Fibroblast of skin of right biceps (primary cell): ENCODE measurements at regions not wholly inside any gene's neighbourhood (a gene's known extent, or its start where the extent isn't known, plus 50 kb on each side); places are given as distances from the start of the nearest gene placed in this dataset.
A peak's percentile ranks its signal among the peaks of the same experiment; 100 is the strongest.
"Not testable (repeated sequence)": the region's sequence is repeated elsewhere in the genome, so short reads cannot be mapped to it uniquely, and the experiment has no call there.

Source experiments
- DNase-seq: peaks from one replicate; pipeline ENCODE4 v3.0.0-alpha.2; 2013

DNA sequence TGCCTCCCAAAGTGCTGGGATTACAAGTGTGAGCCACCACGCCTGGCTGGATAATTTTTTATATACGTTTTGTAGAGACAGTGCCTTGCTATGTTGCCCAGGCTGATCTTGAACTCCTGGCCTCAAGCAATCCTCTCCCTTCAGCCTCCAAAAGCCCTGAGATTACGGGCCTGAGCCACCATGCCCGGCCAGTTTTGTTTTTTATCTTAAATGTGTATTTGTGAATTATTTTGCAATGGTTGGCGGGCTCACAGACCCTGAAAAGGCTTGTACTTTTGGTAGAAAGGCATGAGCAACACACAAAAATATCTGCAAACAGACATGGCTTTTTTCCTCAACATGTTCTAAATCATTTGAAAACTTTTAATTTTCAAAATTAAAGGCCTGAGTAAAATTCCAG, 73.4 kb upstream of the TMEM18 start:
- DNase-seq = no peak

DNA sequence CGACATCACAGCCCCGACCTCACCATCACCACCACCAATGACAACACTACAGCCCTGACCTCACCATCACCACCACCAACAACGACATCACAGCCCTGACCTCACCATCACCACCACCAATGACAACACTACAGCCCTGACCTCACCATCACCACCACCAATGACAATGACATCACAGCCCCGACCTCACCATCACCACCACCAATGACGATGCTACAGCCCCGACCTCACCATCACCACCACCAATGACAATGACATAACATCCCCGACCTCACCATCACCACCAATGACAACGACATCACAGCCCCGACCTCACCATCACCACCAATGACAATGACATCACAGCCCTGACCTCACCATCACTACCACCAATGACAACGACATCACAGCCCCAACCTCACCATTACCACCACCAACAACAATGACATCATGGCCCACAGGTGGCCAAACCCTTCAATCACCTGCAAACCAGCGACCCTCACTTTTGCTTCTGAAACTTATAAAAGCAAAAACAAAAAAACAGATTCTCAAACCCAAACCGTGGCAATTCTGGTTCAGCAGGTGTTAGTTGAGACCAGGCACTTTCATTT, 70.7 kb upstream of the TMEM18 start:
- DNase-seq = no peak

- no peak for DNase-seq
These were observed 69.5 kb upstream of the TMEM18 start for GRCh38 chr2:746697-747096.

- DNase-seq = no peak
These were observed 66.9 kb upstream of the TMEM18 start for GRCh38 chr2:744088-744487.

- no peak for DNase-seq
These were observed 65.0 kb upstream of the TMEM18 start for GRCh38 chr2:742221-742620.

DNA sequence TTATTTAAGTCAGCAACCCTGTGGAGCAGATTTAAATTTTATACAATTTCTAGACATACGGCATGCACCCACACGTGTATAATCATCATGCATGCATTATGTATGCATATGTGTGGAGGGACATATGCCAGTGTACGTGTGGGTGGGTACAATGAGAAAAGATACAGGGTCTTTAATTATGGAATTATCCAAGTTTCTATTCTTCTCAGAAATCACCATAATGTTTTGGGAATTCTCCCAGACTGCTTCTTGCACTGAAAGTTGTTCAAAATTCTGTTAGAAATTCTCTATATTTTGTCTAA, 63.9 kb upstream of the TMEM18 start:
- no peak for DNase-seq

GRCh38 chr2:740322-741194, 63.4 kb upstream of the TMEM18 start:
- DNase-seq = peak; percentile 96

DNA sequence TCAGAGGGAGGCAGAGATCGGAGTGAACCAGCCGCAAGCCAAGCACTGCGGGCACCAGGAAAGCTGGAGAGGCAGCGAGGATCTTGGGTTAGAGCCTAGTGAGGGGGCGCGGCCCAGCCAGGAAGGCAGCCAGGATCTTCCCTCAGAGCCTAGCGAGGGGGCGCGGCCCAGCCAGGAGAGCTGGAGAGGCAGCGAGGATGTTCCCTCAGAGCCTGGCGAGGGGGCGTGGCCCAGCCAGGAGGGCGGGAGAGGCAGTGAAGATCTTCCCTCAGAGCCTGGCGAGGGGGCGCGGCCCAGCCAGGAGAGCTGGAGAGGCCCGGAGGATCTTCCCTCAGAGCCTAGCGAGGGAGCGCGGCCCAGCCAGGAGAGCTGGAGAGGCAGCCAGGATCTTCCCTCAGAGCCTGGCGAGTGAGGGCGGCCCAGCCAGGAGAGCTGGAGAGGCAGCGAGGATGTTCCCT, 62.7 kb upstream of the TMEM18 start:
- not testable (repeated sequence) for DNase-seq

DNA sequence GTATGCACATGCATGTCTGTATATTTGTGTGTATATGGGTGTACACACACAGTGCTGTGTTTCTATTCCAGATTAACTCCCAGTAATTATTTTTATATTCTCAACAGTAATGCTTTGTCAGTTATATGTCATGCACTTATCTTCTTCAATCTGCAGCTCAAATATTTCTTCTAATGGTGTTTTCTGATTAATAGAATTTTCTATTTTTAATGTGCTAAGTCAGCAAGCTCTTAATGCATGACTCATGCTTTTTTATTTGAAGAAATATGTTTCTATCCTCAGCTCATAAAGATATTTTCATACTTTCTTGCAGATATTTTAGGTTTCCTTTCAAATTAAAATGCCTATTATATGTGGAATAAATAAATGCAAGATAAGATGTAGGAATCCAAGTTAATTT, 59.7 kb upstream of the TMEM18 start:
- DNase-seq = no peak

DNA sequence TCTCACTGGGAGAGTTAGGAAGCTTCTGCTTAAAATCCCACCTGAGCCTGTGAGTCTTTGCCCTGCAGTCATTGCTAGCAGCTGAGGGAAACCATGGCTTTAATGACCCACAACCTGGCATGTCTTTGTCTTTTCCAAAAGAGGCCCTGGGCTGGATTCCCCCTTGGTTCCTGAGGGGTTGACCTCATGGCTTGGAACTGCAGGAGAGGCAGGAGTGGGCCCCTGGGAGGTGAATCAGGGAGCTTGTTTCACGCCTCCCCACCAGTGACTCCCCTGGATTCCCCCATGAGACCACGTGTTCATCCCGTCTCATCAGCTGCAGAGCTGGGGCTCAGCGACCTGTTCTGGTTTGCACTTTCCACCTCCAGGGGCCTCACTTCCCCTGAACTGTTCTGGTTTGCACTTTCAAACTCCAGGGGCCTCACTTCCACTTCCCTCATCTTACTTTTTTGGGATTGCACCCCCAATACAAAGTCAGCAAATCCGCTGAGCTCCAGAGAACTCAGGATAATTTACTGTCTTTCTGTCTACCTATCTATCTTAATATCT, 58.5 kb upstream of the TMEM18 start:
- no peak for DNase-seq

DNA sequence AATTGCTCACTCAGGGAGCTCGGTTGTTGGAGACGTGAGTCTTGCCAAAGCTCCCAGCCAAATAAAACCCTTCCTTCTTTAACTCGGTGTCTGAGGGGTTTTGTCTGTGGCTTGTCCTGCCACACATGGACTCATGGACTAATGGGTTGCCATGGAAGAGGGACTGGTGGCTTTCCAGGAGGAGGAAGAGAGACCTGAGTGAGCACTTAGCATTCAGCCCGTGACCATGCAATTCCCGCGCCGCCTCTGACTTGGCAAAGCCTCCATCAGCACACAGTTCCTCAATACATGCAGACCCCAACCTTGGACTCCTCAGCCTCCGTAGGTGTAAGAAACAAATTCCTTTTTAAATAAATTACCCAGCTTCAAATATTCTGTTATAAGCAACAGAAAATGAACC, 57.3 kb upstream of the TMEM18 start:
- DNase-seq = no peak

- DNase-seq = no peak
These were observed 56.3 kb upstream of the TMEM18 start for GRCh38 chr2:733495-733894.

DNA sequence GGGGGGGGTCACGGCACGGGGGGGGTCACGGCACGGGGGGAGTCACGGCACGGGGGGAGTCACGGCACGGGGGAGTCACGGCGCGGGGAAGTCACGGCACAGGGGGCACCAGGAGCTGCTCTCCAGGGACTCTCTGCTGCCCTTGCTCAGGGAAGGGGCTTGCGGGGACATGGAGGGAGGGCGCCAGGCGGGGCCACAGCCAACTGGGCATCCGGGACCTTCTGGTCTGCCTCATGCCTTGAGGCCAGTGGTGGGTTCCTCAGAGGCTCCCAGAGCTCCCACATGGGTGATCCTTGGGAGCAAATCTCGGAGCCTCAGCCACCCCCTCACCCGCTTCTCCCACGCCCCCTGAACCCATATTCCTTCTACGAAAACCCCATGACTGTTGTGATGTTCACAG, 55.8 kb upstream of the TMEM18 start:
- no peak for DNase-seq

GRCh38 chr2:731711-732110, 54.5 kb upstream of the TMEM18 start:
- DNase-seq = no peak

DNA sequence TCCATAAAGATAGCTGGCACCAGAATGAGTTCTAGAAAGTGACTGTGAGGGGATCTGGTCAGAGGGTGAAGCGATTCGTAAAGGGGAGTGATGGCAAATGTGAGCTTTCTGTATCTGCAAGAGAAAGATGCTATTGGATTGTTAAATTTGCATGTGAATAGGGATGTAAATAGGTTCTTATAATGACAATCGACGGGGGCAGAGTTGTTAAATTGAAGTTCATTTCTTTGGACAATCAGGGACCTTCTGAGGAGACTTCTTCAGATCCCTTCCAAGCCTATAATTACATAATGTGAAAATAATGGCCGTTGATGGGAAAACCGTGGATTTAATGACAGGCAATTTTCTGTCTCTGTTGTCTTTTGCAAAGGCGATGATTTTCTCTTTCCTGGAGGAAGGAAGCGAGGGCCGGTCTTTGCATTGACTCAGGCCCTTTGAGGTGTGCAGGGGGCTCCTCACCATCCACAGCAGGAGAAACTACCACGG, 52.2 kb upstream of the TMEM18 start:
- DNase-seq = no peak

GRCh38 chr2:728165-728564, 51.0 kb upstream of the TMEM18 start:
- no peak for DNase-seq

DNA sequence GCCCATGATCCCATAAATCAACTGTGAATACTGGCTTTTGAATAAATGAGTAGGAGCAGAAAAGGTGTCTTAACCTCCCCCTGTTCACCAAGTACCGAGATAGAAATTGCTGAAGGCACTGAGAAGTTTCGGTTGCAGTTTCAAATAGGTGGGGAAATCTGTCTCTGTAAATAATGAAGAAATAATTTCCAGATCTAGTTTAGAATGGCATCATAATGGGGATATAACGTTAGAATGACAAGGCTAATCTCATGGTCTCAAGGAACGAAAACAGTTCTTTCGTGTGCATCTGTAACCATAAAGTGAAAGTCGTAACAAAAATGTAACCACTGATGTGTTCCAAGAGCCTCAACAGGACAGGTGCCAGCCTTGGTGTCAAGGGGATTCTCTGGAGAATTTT, 49.9 kb upstream of the TMEM18 start:
- DNase-seq = no peak
